ENCODE measurements at regions not wholly inside any gene's neighbourhood (a gene's known extent, or its start where the extent isn't known, plus 50 kb on each side); places are given as distances from the start of the nearest gene placed in this dataset.

DNA sequence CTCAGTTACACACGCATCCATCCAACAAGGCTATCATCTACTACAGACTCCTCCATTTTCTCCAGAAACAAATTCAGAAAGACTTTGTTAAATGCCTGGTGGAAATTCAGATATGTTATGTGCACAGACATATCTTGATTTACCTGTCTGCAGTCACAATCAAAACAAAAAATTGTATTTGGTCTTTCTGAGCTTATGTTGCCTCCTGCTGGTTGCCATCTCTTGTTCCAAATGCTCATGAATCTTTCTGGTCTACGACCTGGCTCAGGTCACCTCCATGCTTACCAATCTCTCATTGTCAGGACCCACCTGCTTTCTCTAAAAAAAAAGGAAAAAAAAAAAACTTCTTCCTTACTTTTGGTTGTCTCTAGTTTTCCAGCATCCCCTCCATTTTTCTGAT lies 169.2 kb upstream of the PLXNC1 start:
- peak; percentile 64 for TF ChIP-seq CTCF (conservative IDR thresholded peaks at IDR 0.05)
- H3K27ac ChIP-seq = no peak overlapping the region

DNA sequence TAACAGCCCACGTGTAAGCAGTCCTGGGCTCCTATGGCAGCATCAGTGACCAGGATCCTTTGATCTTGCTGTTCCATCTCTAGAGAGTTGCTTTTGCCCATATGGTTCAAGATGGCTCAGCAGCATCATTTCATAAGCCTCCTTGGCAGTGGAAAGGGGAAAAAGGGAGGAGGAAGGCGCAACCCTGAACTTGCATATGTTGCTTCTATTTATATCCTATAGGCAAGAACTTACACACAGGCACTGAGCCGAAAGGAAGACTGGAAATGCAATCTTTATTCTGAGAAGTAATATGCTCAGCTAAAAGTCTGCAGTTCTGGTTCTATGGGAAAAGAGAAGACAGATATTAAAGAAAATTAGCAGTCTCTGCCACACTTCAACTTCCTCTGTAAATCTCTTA lies 167.7 kb upstream of the PLXNC1 start:
- TF ChIP-seq CTCF (conservative IDR thresholded peaks at IDR 0.05) = no peak
- no peak overlapping the region for H3K27ac ChIP-seq

GRCh38 chr12:93981411-93981810 lies 167.0 kb upstream of the PLXNC1 start:
- no peak for TF ChIP-seq CTCF (conservative IDR thresholded peaks at IDR 0.05)

DNA sequence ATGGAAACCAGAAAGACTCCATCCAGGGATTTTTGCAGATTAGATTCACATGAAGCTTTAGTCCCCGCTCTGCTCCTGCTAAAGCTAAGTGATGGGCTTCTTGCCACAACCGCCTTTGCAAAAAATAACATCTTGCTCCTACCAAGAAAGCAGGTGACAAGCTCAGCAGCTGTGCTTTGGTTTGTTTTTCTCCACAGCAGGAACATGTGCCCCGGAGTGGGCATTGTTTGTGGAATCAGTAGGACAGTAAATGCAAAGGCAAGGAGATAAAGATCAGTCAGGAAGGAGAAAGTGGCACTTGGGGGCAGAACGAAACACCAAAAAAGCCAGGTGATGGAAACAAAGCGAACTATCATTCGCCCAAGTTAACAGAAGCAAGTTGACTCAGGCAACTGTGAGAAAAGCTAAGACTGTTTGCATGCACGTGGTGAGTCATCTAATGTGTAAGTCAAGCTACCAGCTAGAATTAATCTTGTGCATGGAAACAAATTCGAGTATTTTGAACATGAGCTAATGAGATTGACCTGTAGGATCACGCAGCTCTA lies 165.5 kb upstream of the PLXNC1 start:
- H3K27ac ChIP-seq = no peak overlapping the region
- TF ChIP-seq CTCF (conservative IDR thresholded peaks at IDR 0.05) = no peak

More at GRCh38 chr12:93981411-93981810, 167.0 kb upstream of the PLXNC1 start:
- no peak overlapping the region for H3K27ac ChIP-seq

DNA sequence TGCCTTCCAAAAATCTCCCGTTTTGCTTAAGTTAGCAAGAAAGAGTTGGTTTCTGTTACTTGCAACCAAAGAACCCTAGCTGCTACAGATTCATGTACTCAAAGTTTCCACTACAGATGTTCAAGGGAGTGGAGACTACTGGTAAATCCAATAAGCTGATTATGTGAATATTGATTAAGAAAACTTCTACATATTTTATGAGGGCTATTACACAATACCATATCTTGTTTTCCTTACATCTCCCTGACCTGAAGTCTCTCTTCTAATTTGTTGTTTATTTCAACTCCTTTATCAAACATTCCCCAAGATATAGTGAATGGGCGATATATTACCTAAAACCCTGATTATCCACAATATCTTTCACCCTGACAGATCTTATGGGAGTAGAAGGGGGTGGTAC lies 164.4 kb upstream of the PLXNC1 start:
- H3K27ac ChIP-seq = no peak overlapping the region
- no peak for TF ChIP-seq CTCF (conservative IDR thresholded peaks at IDR 0.05)

DNA sequence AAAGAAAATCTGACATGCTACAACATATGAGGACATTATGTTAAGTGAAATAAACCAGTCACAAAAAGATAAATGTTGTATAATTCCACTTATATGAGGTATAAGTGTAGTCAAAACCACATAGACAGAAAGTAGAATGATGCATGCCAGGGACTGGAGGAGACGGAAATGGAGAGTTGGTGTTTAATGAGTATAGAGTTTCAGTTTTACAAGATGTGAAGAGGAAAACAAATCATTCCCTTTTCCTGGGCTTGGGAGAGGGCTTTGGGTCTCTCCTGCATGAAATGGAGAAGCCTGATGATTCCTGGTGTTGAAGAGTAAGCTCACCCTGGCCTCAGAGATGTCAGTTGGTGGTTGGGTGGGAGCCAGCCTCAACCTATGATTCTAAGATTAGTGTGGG lies 158.4 kb upstream of the PLXNC1 start:
- H3K27ac ChIP-seq = no peak overlapping the region
- TF ChIP-seq CTCF (conservative IDR thresholded peaks at IDR 0.05) = no peak

- no peak; the same call in 1 of the 2 replicates for TF ChIP-seq CTCF (conservative IDR thresholded peaks at IDR 0.05)
- H3K27ac ChIP-seq = no peak overlapping the region
Measured at GRCh38 chr12:93990832-93991803, 157.3 kb upstream of the PLXNC1 start.
